Spleen (tissue), 7 donors: ENCODE measurements at regions not wholly inside any gene's neighbourhood (a gene's known extent, or its start where the extent isn't known, plus 50 kb on each side); places are given as distances from the start of the nearest gene placed in this dataset.

Experiments
- CTCF ChIP-seq, 11 experiments: fragments of 200-600 bp in 7 of 11; fragments of 450-650 bp in 4 of 11; sonication (generic) in 4 of 11; IDR thresholded peaks in 8 of 11; conservative IDR thresholded peaks in 3 of 11; 1 replicate in 7 of 11; 2 replicates in 4 of 11; pipeline versions ENCODE4 v1.4.0 to v1.8.0; 2016 to 2021; ENCODE audit warnings: antibody characterized with exemption in 11 of 11, inconsistent platforms in 4 of 11, mild to moderate bottlenecking in 1 of 11
- POLR2A ChIP-seq, 3 donors: fragments of 450-650 bp; IDR thresholded peaks; one replicate each; pipeline ENCODE4 v1.5.1; 2017; ENCODE audit warnings: antibody characterized with exemption in 3 of 3, mild to moderate bottlenecking in 1 of 3
- POLR2AphosphoS5 ChIP-seq, 3 donors: sonication (generic); formaldehyde crosslinking; IDR thresholded peaks; one replicate each; pipeline ENCODE4 v1.5.1; 2017; ENCODE audit warnings: antibody characterized with exemption in 3 of 3
- donor health status: DM: no; HTN: no; CAD: no; lungs with moderate emphysema.
- donor health status: DM: no; HTN: no; CAD: no.
- donor health status: DM: no; HTN: no; CAD: no.

GRCh38 chrX:4225086-4225485, 511.6 kb upstream of the PRKX start:
- TF ChIP-seq POLR2AphosphoS5 (IDR thresholded peaks at IDR 0.05) (no peak), CTCF (IDR thresholded peaks at IDR 0.05 in 8 of 11, conservative IDR thresholded peaks at IDR 0.05 in 3 of 11) (no peak), POLR2A (IDR thresholded peaks at IDR 0.05) (no peak)
